ENCODE measurements at regions not wholly inside any gene's neighbourhood (a gene's known extent, or its start where the extent isn't known, plus 50 kb on each side); places are given as distances from the start of the nearest gene placed in this dataset.

GRCh38 chr2:34534341-34534740, 935.2 kb upstream of the FAM98A start:
- Mint-ChIP-seq H3K4me3 (no peak overlapping the region), H3K27ac (no peak overlapping the region), H3K9me3 (peaks cover 21% of the 10 kb centered on the region), H3K4me1 (no peaks in the 10 kb centered on the region), H3K27me3 (ENCODE audit: low read depth) (no peaks in the 10 kb centered on the region), H3K36me3 (peaks cover 4% of the 10 kb centered on the region)
- DNase-seq (ENCODE audit: low spot score) (no peak), ATAC-seq (no peak)
- TF ChIP-seq NR1H2 (CRISPR knock-in tag; IDR thresholded peaks at IDR 0.05) (no peak), SMAD4 (CRISPR knock-in tag; IDR thresholded peaks at IDR 0.05) (no peak), TEAD4 (CRISPR knock-in tag; IDR thresholded peaks at IDR 0.05) (no peak), EMX1 (CRISPR knock-in tag; IDR thresholded peaks at IDR 0.05) (no peak)
- POLR2A ChIA-PET, result no interaction called here
- CTCF ChIA-PET, result no interaction called here

GRCh38 chr2:34533585-34534183, 934.6 kb upstream of the FAM98A start:
- Mint-ChIP-seq H3K36me3 (no peaks in the 10 kb centered on the region), H3K4me3 (no peak overlapping the region), H3K27ac (no peak overlapping the region), H3K27me3 (ENCODE audit: low read depth) (no peaks in the 10 kb centered on the region), H3K4me1 (no peaks in the 10 kb centered on the region), H3K9me3 (peaks cover 14% of the 10 kb centered on the region)
- POLR2A ChIA-PET, result no interaction called here
- CTCF ChIA-PET, result no interaction called here
- TF ChIP-seq ZNF281 (CRISPR knock-in tag; IDR thresholded peaks at IDR 0.05) (no peak), SMAD4 (CRISPR knock-in tag; IDR thresholded peaks at IDR 0.05) (no peak), SOX15 (CRISPR knock-in tag; IDR thresholded peaks at IDR 0.05) (no peak), ARID4B (CRISPR knock-in tag; IDR thresholded peaks at IDR 0.05; ENCODE audit: borderline replicate concordance) (no peak), ZNF532 (CRISPR knock-in tag; IDR thresholded peaks at IDR 0.05; ENCODE audit: borderline replicate concordance) (no peak), ZNF423 (CRISPR knock-in tag; IDR thresholded peaks at IDR 0.05) (no peak), E2F1 (CRISPR knock-in tag; IDR thresholded peaks at IDR 0.05) (no peak), RORB (CRISPR knock-in tag; IDR thresholded peaks at IDR 0.05) (no peak), FOXP4 (CRISPR knock-in tag; IDR thresholded peaks at IDR 0.05) (no peak), ZMAT4 (CRISPR knock-in tag; IDR thresholded peaks at IDR 0.05) (no peak), CDX4 (CRISPR knock-in tag; IDR thresholded peaks at IDR 0.05; ENCODE audit: borderline replicate concordance) (no peak), SMAD3 (CRISPR knock-in tag; IDR thresholded peaks at IDR 0.05; ENCODE audit: borderline replicate concordance) (no peak)
- DNase-seq (ENCODE audit: low spot score) (no peak), ATAC-seq (no peak)

Measured in WTC11 (cell line).